CD14-positive monocyte (primary cell): ENCODE measurements at regions not wholly inside any gene's neighbourhood (a gene's known extent, or its start where the extent isn't known, plus 50 kb on each side); places are given as distances from the start of the nearest gene placed in this dataset.
"Not testable (repeated sequence)": the region's sequence is repeated elsewhere in the genome, so short reads cannot be mapped to it uniquely, and the experiment has no call there.

ENCODE experiments used
- DNase-seq, 3 donors: peaks; one replicate each; pipeline ENCODE4 v3.0.0-alpha.2; 2011 to 2022
- H2AFZ ChIP-seq: 2 replicates; pipeline ENCODE4 v1.6.0; 2012; ENCODE audit warnings: mild to moderate bottlenecking, low read depth, low read length, inconsistent platforms; ENCODE audit not compliant: insufficient read depth, poor library complexity, severe bottlenecking
- H3K27ac ChIP-seq, 2 donors: 1 replicate in 1 of 2; 2 replicates in 1 of 2; pipeline ENCODE4 v1.5.1; 2012 to 2013; ENCODE audit warnings: low read length in 2 of 2, control low read depth in 1 of 2, inconsistent platforms in 1 of 2, low read depth in 1 of 2, mild to moderate bottlenecking in 1 of 2
- H3K27me3 ChIP-seq, 2 donors: one replicate each; pipeline versions ENCODE4 v1.6.0 to v1.6.1; 2011 to 2013; ENCODE audit warnings: low read length in 2 of 2; ENCODE audit not compliant: control insufficient read depth in 2 of 2, insufficient read depth in 2 of 2
- H3K36me3 ChIP-seq, 2 donors: replicated peaks in 1 of 2; 1 replicate in 1 of 2; 2 replicates in 1 of 2; pipeline versions ENCODE4 v1.5.1 to v1.6.1; 2012 to 2013; ENCODE audit warnings: low read length in 2 of 2, control low read depth in 1 of 2, inconsistent platforms in 1 of 2, mild to moderate bottlenecking in 1 of 2; ENCODE audit not compliant: insufficient read depth in 2 of 2, control insufficient read depth in 1 of 2
- H3K4me1 ChIP-seq, 2 donors: 1 replicate in 1 of 2; 2 replicates in 1 of 2; pipeline versions ENCODE4 v1.5.1 to v1.6.1; 2012 to 2013; ENCODE audit warnings: low read length in 2 of 2, control low read depth in 1 of 2, inconsistent platforms in 1 of 2, mild to moderate bottlenecking in 1 of 2, moderate library complexity in 1 of 2; ENCODE audit not compliant: insufficient read depth in 2 of 2, control insufficient read depth in 1 of 2
- H3K4me2 ChIP-seq: replicated peaks from 2 replicates; pipeline ENCODE3; 2012; ENCODE audit warnings: low read length, moderate library complexity, mild to moderate bottlenecking; ENCODE audit not compliant: poor library complexity, severe bottlenecking; ENCODE audit errors: extremely low read depth
- H3K4me3 ChIP-seq, 3 experiments: fragments of 200-600 bp in 1 of 3; sonication (generic) in 1 of 3; replicated peaks in 1 of 3; 1 replicate in 2 of 3; 2 replicates in 1 of 3; pipeline ENCODE4 v1.5.1; 2011 to 2013; ENCODE audit warnings: low read length in 3 of 3, mild to moderate bottlenecking in 3 of 3, control low read depth in 2 of 3, low read depth in 2 of 3, inconsistent platforms in 1 of 3, moderate library complexity in 1 of 3
- H3K79me2 ChIP-seq: 2 replicates; pipeline ENCODE4 v1.6.0; 2012; ENCODE audit warnings: mild to moderate bottlenecking, control low read depth, inconsistent platforms, low read length, moderate library complexity; ENCODE audit not compliant: insufficient read depth
- H3K9ac ChIP-seq: 2 replicates; pipeline ENCODE4 v1.6.0; 2017; ENCODE audit warnings: low read length, mild to moderate bottlenecking; ENCODE audit not compliant: insufficient read depth, poor library complexity, severe bottlenecking
- H3K9me3 ChIP-seq, 2 donors: replicated peaks in 1 of 2; 1 replicate in 1 of 2; 2 replicates in 1 of 2; pipeline versions ENCODE4 v1.5.1 to v1.6.1; 2012 to 2013; ENCODE audit warnings: low read length in 2 of 2, control low read depth in 1 of 2; ENCODE audit not compliant: control insufficient read depth in 1 of 2, insufficient read depth in 1 of 2
- H4K20me1 ChIP-seq: 2 replicates; pipeline ENCODE4 v1.6.0; 2012; ENCODE audit warnings: mild to moderate bottlenecking, low read length, control low read depth, moderate library complexity; ENCODE audit not compliant: insufficient read depth
- H3K27ac Mint-ChIP-seq, 7 donors: one replicate each; pipeline ENCODE4 v1.8.0; 2020; ENCODE audit warnings: mild to moderate bottlenecking in 7 of 7, mixed read lengths in 7 of 7, moderate library complexity in 6 of 7, inconsistent platforms in 2 of 7
- H3K27me3 Mint-ChIP-seq, 3 donors: one replicate each; pipeline ENCODE4 v1.8.0; 2021 to 2022; ENCODE audit warnings: low read depth in 3 of 3, mild to moderate bottlenecking in 3 of 3, mixed read lengths in 3 of 3, moderate library complexity in 3 of 3, inconsistent platforms in 1 of 3
- H3K36me3 Mint-ChIP-seq, 2 donors: one replicate each; pipeline ENCODE4 v1.8.0; 2020; ENCODE audit warnings: mixed read lengths in 2 of 2, inconsistent platforms in 1 of 2, mild to moderate bottlenecking in 1 of 2
- H3K4me1 Mint-ChIP-seq: one replicate; pipeline ENCODE4 v1.8.0; 2020; ENCODE audit warnings: mild to moderate bottlenecking, mixed read lengths
- H3K4me3 Mint-ChIP-seq, 2 donors: one replicate each; pipeline ENCODE4 v1.8.0; 2020; ENCODE audit warnings: mild to moderate bottlenecking in 2 of 2, mixed read lengths in 2 of 2, moderate library complexity in 1 of 2
- H3K9me3 Mint-ChIP-seq, 7 donors: one replicate each; pipeline ENCODE4 v1.8.0; 2020 to 2022; ENCODE audit warnings: mixed read lengths in 7 of 7, mild to moderate bottlenecking in 6 of 7, moderate library complexity in 6 of 7, inconsistent platforms in 2 of 7
- CTCF ChIP-seq: fragments of 200-600 bp; IDR thresholded peaks from one replicate; pipeline ENCODE4 v1.8.0; 2022; ENCODE audit warnings: antibody characterized with exemption, mild to moderate bottlenecking
- WGBS: methylation state at CpG from one replicate; pipeline ENCODE4 v1.1.5; 2013; ENCODE audit warnings: missing lambda C conversion rate; ENCODE audit not compliant: insufficient coverage; 5-methylcytosine and 5-hydroxymethylcytosine counted together
- intact Hi-C, 2 donors: fragments of 100-400 bp; cut with micrococcal nuclease; formaldehyde crosslinking; loops; one replicate each; pipeline versions ENCODE4 v1.15.0 to v1.15.1; 2023

- no peaks in the 10 kb centered on the region for H3K4me1 ChIP-seq
- Mint-ChIP-seq H3K4me3 (no peak overlapping the region), H3K27me3 (no peaks in the 10 kb centered on the region), H3K9me3 (peaks cover 0 to 3% (median 0%) of the 10 kb centered on the region in 7 donors), H3K27ac (no peak overlapping the region), H3K4me1 (no peaks in the 10 kb centered on the region), H3K36me3 (no peaks in the 10 kb centered on the region)
- no peaks in the 10 kb centered on the region for H3K36me3 ChIP-seq
- no peak for TF ChIP-seq CTCF
- H3K79me2 ChIP-seq: no peaks in the 10 kb centered on the region
- no peaks in the 10 kb centered on the region for H3K9me3 ChIP-seq
- 100% methylated on average over 1 of the region's 4 CpGs for WGBS
- DNase-seq: no peak
- H3K4me2 ChIP-seq: no peak overlapping the region
- H3K27me3 ChIP-seq: no peaks in the 10 kb centered on the region
- no peak overlapping the region for H3K27ac ChIP-seq
- H3K9ac ChIP-seq: no peak overlapping the region
- no peak overlapping the region for H2AFZ ChIP-seq
- intact Hi-C loops: no loop called here
- no peaks in the 10 kb centered on the region for H4K20me1 ChIP-seq
- H3K4me3 ChIP-seq: no peak overlapping the region
These were observed 139.5 kb upstream of the SMYD2 start for GRCh38 chr1:214141486-214141885.

- 95% methylated on average over 4 of the region's 17 CpGs for WGBS
- Histone ChIP-seq H4K20me1 (no peaks in the 10 kb centered on the region), H3K9me3 (no peaks in the 10 kb centered on the region), H3K4me2 (no peak overlapping the region), H3K9ac (no peak overlapping the region), H3K36me3 (no peaks in the 10 kb centered on the region), H3K4me1 (no peaks in the 10 kb centered on the region), H3K27ac (no peak overlapping the region), H3K27me3 (no peaks in the 10 kb centered on the region), H3K4me3 (no peak overlapping the region), H3K79me2 (no peaks in the 10 kb centered on the region), H2AFZ (no peak overlapping the region)
- H3K27ac Mint-ChIP-seq: no peak overlapping the region
- peaks cover 0 to 7% (median 0%) of the 10 kb centered on the region in 7 donors for H3K9me3 Mint-ChIP-seq
- intact Hi-C loops: no loop called here
- H3K36me3 Mint-ChIP-seq: no peaks in the 10 kb centered on the region
- no peak overlapping the region for H3K4me3 Mint-ChIP-seq
- H3K27me3 Mint-ChIP-seq: no peaks in the 10 kb centered on the region
- H3K4me1 Mint-ChIP-seq: no peaks in the 10 kb centered on the region
- DNase-seq: no peak
- TF ChIP-seq CTCF: no peak
These were observed 137.7 kb upstream of the SMYD2 start for GRCh38 chr1:214143006-214143992.

- H3K27ac ChIP-seq, H3K9ac ChIP-seq, H3K36me3 ChIP-seq, H3K36me3 Mint-ChIP-seq, H3K4me1 Mint-ChIP-seq, H3K27ac Mint-ChIP-seq, DNase-seq, H3K27me3 ChIP-seq, H3K9me3 Mint-ChIP-seq, H3K4me3 ChIP-seq, intact Hi-C loops, H3K4me1 ChIP-seq, H3K9me3 ChIP-seq, H2AFZ ChIP-seq, H3K4me2 ChIP-seq, H4K20me1 ChIP-seq, H3K79me2 ChIP-seq, H3K27me3 Mint-ChIP-seq, H3K4me3 Mint-ChIP-seq: not testable (repeated sequence)
- WGBS: no CpG with 5 or more reads among the region's 2 CpGs
These were observed 136.4 kb upstream of the SMYD2 start for GRCh38 chr1:214144521-214144920.
